Choroid plexus epithelial cell (primary cell): ENCODE measurements at regions not wholly inside any gene's neighbourhood (a gene's known extent, or its start where the extent isn't known, plus 50 kb on each side); places are given as distances from the start of the nearest gene placed in this dataset.

Source experiments
- DNase-seq: peaks from one replicate; pipeline ENCODE4 v3.0.0-alpha.2; 2010; ENCODE audit warnings: low read depth
- H3K4me3 ChIP-seq: 2 replicates; pipeline ENCODE4 v1.5.1; 2011; ENCODE audit warnings: low read depth, mild to moderate bottlenecking, control low read depth, low read length, moderate library complexity
- TF ChIP-seq, protein P1 (sequence below): conservative IDR thresholded peaks from 2 replicates; pipeline ENCODE4 v1.5.1; 2011; ENCODE audit warnings: low read depth, mild to moderate bottlenecking, control low read depth, inconsistent platforms, low read length, moderate library complexity

GRCh38 chr3:20396335-20396734, 210.3 kb upstream of the SGO1 start:
- TF ChIP-seq, protein P1, sequence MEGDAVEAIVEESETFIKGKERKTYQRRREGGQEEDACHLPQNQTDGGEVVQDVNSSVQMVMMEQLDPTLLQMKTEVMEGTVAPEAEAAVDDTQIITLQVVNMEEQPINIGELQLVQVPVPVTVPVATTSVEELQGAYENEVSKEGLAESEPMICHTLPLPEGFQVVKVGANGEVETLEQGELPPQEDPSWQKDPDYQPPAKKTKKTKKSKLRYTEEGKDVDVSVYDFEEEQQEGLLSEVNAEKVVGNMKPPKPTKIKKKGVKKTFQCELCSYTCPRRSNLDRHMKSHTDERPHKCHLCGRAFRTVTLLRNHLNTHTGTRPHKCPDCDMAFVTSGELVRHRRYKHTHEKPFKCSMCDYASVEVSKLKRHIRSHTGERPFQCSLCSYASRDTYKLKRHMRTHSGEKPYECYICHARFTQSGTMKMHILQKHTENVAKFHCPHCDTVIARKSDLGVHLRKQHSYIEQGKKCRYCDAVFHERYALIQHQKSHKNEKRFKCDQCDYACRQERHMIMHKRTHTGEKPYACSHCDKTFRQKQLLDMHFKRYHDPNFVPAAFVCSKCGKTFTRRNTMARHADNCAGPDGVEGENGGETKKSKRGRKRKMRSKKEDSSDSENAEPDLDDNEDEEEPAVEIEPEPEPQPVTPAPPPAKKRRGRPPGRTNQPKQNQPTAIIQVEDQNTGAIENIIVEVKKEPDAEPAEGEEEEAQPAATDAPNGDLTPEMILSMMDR: no peak
- no peak for DNase-seq
- no peak overlapping the region for H3K4me3 ChIP-seq

DNA sequence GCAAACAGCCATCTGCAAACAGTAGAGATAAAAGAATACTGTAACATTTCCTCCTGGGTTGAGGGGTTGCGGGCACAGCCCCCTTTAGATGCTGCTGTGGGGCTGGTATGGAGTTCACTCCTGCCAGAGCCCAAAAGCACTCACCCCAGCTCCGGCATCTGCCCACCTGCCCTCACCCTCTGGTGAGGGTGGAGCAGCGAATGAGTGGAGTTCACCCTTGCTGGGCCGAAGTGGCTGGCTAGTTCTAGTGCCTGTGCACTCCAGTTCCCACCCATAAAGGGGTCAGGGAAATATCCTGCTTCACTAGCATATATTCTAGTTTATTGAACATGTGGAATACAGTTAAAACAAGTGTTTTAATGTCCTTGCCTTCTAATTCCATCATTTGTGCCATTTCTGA, 209.7 kb upstream of the SGO1 start:
- H3K4me3 ChIP-seq: no peak overlapping the region
- TF ChIP-seq, protein P1: no peak

GRCh38 chr3:20394243-20394642, 208.2 kb upstream of the SGO1 start:
- TF ChIP-seq, protein P1: no peak
- H3K4me3 ChIP-seq: no peak overlapping the region
- no peak for DNase-seq

More for the DNA sequence above, 209.7 kb upstream of the SGO1 start:
- no peak for DNase-seq

- no peak overlapping the region for H3K4me3 ChIP-seq
- TF ChIP-seq, protein P1: no peak
- no peak for DNase-seq
Observed at GRCh38 chr3:20391644-20392043, 205.6 kb upstream of the SGO1 start.

GRCh38 chr3:20388971-20389370, 203.0 kb upstream of the SGO1 start:
- TF ChIP-seq, protein P1: no peak
- DNase-seq: no peak
- no peak overlapping the region for H3K4me3 ChIP-seq

DNA sequence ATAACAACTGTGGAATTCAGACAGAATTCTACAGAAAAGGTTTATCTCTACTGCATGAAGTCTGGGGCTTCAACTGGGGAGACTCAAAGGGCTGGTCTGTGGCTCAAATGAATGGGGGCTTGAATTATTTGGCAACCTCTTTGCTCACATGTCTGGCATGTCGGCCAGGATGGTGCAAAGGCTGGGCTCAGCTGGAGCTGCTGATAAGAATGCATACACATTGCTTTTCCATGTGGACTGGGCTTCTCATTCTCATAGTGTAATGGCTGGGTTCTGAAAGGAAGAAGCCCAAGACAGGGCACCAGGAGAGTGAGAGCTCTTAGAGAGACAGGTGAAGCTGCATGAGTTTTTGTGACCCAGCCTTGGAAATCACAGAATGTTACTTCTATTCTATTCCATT, 194.3 kb upstream of the SGO1 start:
- TF ChIP-seq, protein P1: no peak
- peak; percentile 8 for DNase-seq
- no peak overlapping the region for H3K4me3 ChIP-seq

DNA sequence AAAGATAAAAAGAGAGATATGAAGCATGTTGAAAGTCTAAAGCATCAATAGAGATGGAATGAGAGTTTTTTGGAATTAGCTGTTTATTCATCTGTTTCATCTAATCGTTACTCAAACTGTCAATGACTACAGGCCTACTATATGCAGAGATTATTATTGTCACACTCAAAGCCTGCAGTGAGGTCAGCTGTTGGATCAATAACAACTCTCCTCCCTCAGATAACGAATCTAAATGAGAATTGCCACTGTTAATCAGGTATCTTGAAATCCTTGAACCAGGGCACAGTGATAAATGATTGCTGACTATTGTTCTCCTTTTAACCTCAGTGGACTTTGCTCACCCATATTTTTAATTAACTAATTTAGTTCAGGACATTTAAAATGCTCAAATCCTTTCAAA, 192.3 kb upstream of the SGO1 start:
- DNase-seq: no peak
- TF ChIP-seq, protein P1: no peak
- H3K4me3 ChIP-seq: no peak overlapping the region
